Ascending aorta (tissue), 2 donors: ENCODE measurements at regions not wholly inside any gene's neighbourhood (a gene's known extent, or its start where the extent isn't known, plus 50 kb on each side); places are given as distances from the start of the nearest gene placed in this dataset.

Source experiments
- DNase-seq, 2 donors: peaks; one replicate each; pipeline ENCODE4 v3.0.0-alpha.2; 2019; ENCODE audit warnings: low spot score in 2 of 2
- H3K27ac ChIP-seq, 2 donors: fragments of 200-600 bp; sonication (generic); one replicate each; pipeline ENCODE4 v1.5.1; 2016 to 2017; ENCODE audit warnings: mild to moderate bottlenecking in 1 of 2
- H3K27me3 ChIP-seq: fragments of 200-600 bp; sonication (generic); one replicate; pipeline ENCODE4 v1.5.1; 2017
- H3K36me3 ChIP-seq, 2 donors: fragments of 200-600 bp; sonication (generic); one replicate each; pipeline ENCODE4 v1.5.1; 2016
- H3K4me1 ChIP-seq, 2 donors: fragments of 200-600 bp; sonication (generic); one replicate each; pipeline ENCODE4 v1.5.1; 2016 to 2017; ENCODE audit warnings: mild to moderate bottlenecking in 1 of 2
- H3K4me3 ChIP-seq, 2 donors: fragments of 200-600 bp; sonication (generic); one replicate each; pipeline ENCODE4 v1.5.1; 2016 to 2017; ENCODE audit warnings: mild to moderate bottlenecking in 1 of 2
- H3K9me3 ChIP-seq, 2 donors: fragments of 200-600 bp; sonication (generic); one replicate each; pipeline ENCODE4 v1.5.1; 2016
- CTCF ChIP-seq, 3 experiments: fragments of 200-600 bp in 2 of 3; fragments of 450-650 bp in 1 of 3; sonication (generic) in 2 of 3; IDR thresholded peaks; one replicate each; pipeline ENCODE4 v1.5.1; 2016 to 2019; ENCODE audit warnings: antibody characterized with exemption in 3 of 3, mild to moderate bottlenecking in 1 of 3, moderate library complexity in 1 of 3
- intact Hi-C: fragments of 100-400 bp; cut with DNase I; formaldehyde crosslinking; loops from one replicate; pipeline ENCODE4 v1.15.1; 2023

- no peaks in the 10 kb centered on the region for H3K4me1 ChIP-seq
- H3K4me3 ChIP-seq: no peak overlapping the region
- no peaks in the 10 kb centered on the region for H3K9me3 ChIP-seq
- no peak for DNase-seq
- H3K36me3 ChIP-seq: no peaks in the 10 kb centered on the region
- TF ChIP-seq CTCF (IDR thresholded peaks at IDR 0.05): no peak
- no peaks in the 10 kb centered on the region for H3K27me3 ChIP-seq
- intact Hi-C loops: no loop called here
- no peak overlapping the region for H3K27ac ChIP-seq
Observed at GRCh38 chr3:106114848-106115247, 246.0 kb upstream of the CBLB start.

- DNase-seq: no peak
- no peak overlapping the region for H3K27ac ChIP-seq
- intact Hi-C loops: no loop called here
Observed at GRCh38 chr3:106115557-106115956, 246.7 kb upstream of the CBLB start.

GRCh38 chr3:106116733-106117489 lies 248.1 kb upstream of the CBLB start:
- Histone ChIP-seq H3K27ac (no peak overlapping the region), H3K4me3 (no peak overlapping the region), H3K4me1 (no peaks in the 10 kb centered on the region), H3K27me3 (no peaks in the 10 kb centered on the region), H3K36me3 (no peaks in the 10 kb centered on the region), H3K9me3 (no peaks in the 10 kb centered on the region)
- intact Hi-C loops: no loop called here
- DNase-seq: no peak
- no peak for TF ChIP-seq CTCF (IDR thresholded peaks at IDR 0.05)

More at GRCh38 chr3:106115557-106115956, 246.7 kb upstream of the CBLB start:
- Histone ChIP-seq H3K36me3 (no peaks in the 10 kb centered on the region), H3K4me1 (no peaks in the 10 kb centered on the region), H3K4me3 (no peak overlapping the region), H3K27me3 (no peaks in the 10 kb centered on the region), H3K9me3 (no peaks in the 10 kb centered on the region)
- no peak for TF ChIP-seq CTCF (IDR thresholded peaks at IDR 0.05)

- intact Hi-C loops: no loop called here
- no peak for DNase-seq
Observed at GRCh38 chr3:106117490-106117858, 248.7 kb upstream of the CBLB start.

GRCh38 chr3:106119614-106120082 lies 250.8 kb upstream of the CBLB start:
- no peaks in the 10 kb centered on the region for H3K4me1 ChIP-seq
- no peaks in the 10 kb centered on the region for H3K9me3 ChIP-seq
- H3K36me3 ChIP-seq: no peaks in the 10 kb centered on the region
- H3K27ac ChIP-seq: no peak overlapping the region
- H3K4me3 ChIP-seq: no peak overlapping the region
- no peak for TF ChIP-seq CTCF (IDR thresholded peaks at IDR 0.05)
- H3K27me3 ChIP-seq: no peaks in the 10 kb centered on the region
- DNase-seq: no peak
- intact Hi-C loops: no loop called here

More at GRCh38 chr3:106117490-106117858, 248.7 kb upstream of the CBLB start:
- Histone ChIP-seq H3K36me3 (no peaks in the 10 kb centered on the region), H3K27ac (no peak overlapping the region), H3K9me3 (no peaks in the 10 kb centered on the region), H3K27me3 (no peaks in the 10 kb centered on the region), H3K4me1 (no peaks in the 10 kb centered on the region), H3K4me3 (no peak overlapping the region)
- no peak for TF ChIP-seq CTCF (IDR thresholded peaks at IDR 0.05)
